Aorta (tissue), 5 donors: ENCODE measurements at regions not wholly inside any gene's neighbourhood (a gene's known extent, or its start where the extent isn't known, plus 50 kb on each side); places are given as distances from the start of the nearest gene placed in this dataset.

Experiments used
- ATAC-seq: fragments of 200-7000 bp; cut with Tn5 transposase; one replicate; pipeline ENCODE4 v1.9.1; 2022; ENCODE audit warnings: moderate library complexity; ENCODE audit not compliant: low FRiP score
- DNase-seq, 2 donors: peaks; one replicate each; pipeline ENCODE4 v3.0.0-alpha.2; 2020
- H3K27ac ChIP-seq, 2 donors: one replicate each; pipeline ENCODE4 v1.5.1; 2013; ENCODE audit warnings: low read length in 2 of 2, mild to moderate bottlenecking in 2 of 2, moderate library complexity in 2 of 2, control low read depth in 1 of 2, inconsistent platforms in 1 of 2, low read depth in 1 of 2
- H3K27me3 ChIP-seq, 2 donors: one replicate each; pipeline ENCODE4 v1.6.1; 2013; ENCODE audit warnings: control low read depth in 1 of 2, low read length in 1 of 2, mild to moderate bottlenecking in 1 of 2, moderate library complexity in 1 of 2; ENCODE audit not compliant: insufficient read depth in 2 of 2, control insufficient read depth in 1 of 2
- H3K36me3 ChIP-seq, 2 donors: one replicate each; pipeline ENCODE4 v1.6.1; 2013; ENCODE audit warnings: control low read depth in 1 of 2, low read length in 1 of 2, mild to moderate bottlenecking in 1 of 2; ENCODE audit not compliant: insufficient read depth in 2 of 2, control insufficient read depth in 1 of 2
- H3K4me1 ChIP-seq, 2 donors: one replicate each; pipeline ENCODE4 v1.6.1; 2013; ENCODE audit warnings: low read length in 2 of 2, control low read depth in 1 of 2, mild to moderate bottlenecking in 1 of 2, moderate library complexity in 1 of 2; ENCODE audit not compliant: insufficient read depth in 2 of 2, control insufficient read depth in 1 of 2
- H3K4me3 ChIP-seq, 2 donors: one replicate each; pipeline ENCODE4 v1.5.1; 2013; ENCODE audit warnings: low read length in 2 of 2, control low read depth in 1 of 2, mild to moderate bottlenecking in 1 of 2
- H3K9me3 ChIP-seq: one replicate; pipeline ENCODE4 v1.6.1; 2013; ENCODE audit warnings: mild to moderate bottlenecking, low read length; ENCODE audit not compliant: control insufficient read depth
- WGBS, 2 donors: extraction: QIAGEN DNeasy Blood & Tissue Kit; methylation state at CpG; one replicate each; pipeline ENCODE4 v1.1.7; 2013; 5-methylcytosine and 5-hydroxymethylcytosine counted together
- intact Hi-C, 2 donors: fragments of 100-400 bp; cut with DNase I; formaldehyde crosslinking; loops; one replicate each; pipeline versions ENCODE4 v1.14.2 to v1.15.0; 2022
- donor health status: healthy with polysubstance abuse.
- donor health status: Bipolar disorder and iron deficiency.
- donor health status: DM: no; HTN: no; CAD: no.
- donor health status: DM: no; HTN: no; CAD: no.
- donor health status: DM: yes; HTN: yes; CAD: no.

DNA sequence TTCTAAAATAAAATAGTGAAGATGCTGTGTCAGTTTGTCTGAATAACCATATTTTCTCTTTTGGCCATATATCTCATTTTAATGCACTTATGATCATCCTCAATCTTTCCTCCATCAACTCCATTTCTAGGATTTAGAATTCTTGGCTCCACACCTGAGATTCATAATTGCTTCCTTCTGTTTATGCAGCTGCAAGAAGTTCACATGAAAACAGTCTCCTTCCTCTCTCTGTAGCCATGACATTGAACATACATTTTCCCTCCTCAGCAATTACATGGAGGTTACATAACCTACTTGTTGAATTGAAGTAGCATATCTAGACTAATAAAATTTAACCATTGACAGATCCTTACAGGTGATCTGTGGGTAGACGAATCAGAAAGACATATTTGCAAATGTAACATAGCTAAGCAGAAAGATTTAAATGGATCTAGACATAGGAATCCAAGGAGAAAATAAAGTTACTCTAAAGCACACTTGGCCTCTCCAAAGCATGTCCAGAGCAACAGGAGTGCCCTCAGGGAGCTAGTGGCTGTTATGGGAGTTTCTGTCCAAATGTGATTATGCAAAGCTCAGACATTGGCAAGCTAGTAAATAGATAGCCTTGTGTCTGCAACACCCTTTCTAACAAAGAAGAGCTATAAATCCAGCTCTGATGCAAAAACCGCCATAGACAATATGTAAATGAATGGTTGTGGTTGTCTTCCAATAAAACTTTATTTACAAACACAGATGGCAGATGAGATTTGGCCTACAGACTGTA lies 119.9 kb upstream of the MPPED2 start:
- Histone ChIP-seq H3K36me3 (no peaks in the 10 kb centered on the region), H3K4me1 (no peaks in the 10 kb centered on the region), H3K27me3 (peaks cover 0 to 2% of the 10 kb centered on the region in 2 donors), H3K27ac (no peak overlapping the region), H3K9me3 (no peaks in the 10 kb centered on the region), H3K4me3 (no peak overlapping the region)
- intact Hi-C loops = no loop called here
- DNase-seq (no peak), ATAC-seq (no peak)
- WGBS, 2 donors = 91 to 98% methylated on average over 2 of the region's 2 CpGs

DNA sequence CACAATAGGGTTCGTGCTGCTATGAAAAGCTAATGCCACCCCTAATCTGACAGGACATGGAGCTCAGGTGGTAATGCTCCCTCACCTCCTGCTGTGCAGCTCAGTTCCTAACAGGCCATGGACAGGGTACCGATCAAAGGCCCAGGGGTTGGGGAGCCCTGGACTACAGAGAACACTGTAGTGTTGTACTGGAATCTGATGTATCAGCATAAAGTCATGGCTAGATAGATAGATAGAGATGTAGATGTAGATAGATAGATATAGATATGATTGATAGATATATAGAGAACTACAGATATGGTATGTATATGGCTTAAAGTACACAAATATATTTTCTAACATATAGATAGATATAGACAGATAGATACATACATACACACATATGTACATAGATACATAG lies 112.3 kb upstream of the MPPED2 start:
- no peaks in the 10 kb centered on the region for H3K36me3 ChIP-seq
- intact Hi-C loops = no loop called here
- no peak for ATAC-seq
- WGBS, 2 donors = 97 to 100% methylated on average over 2 of the region's 2 CpGs
- peaks cover 0 to 2% of the 10 kb centered on the region in 2 donors for H3K27me3 ChIP-seq
- H3K27ac ChIP-seq = no peak overlapping the region
- no peaks in the 10 kb centered on the region for H3K9me3 ChIP-seq
- no peaks in the 10 kb centered on the region for H3K4me1 ChIP-seq
- no peak overlapping the region for H3K4me3 ChIP-seq
- DNase-seq = no peak

DNA sequence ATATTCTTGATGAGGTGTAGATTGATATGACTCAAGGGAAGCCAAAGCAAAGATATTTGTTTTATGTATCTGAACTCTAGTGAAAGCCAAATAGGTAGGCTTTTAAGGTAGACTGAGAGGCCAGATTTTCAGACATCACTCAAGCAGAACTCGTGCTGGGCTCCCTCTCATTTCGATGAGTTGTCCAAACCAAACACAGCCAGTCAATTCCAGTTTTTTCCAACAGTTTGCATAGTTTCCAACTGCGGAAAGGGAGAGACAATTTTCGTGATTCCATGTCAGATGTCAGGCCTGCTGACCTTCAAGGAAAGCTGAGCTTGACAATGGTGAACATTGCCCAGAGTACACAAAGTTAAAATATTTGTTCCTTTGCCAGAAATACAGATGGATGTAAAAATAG lies 110.9 kb upstream of the MPPED2 start:
- intact Hi-C loops = no loop called here
- DNase-seq = no peak

DNA sequence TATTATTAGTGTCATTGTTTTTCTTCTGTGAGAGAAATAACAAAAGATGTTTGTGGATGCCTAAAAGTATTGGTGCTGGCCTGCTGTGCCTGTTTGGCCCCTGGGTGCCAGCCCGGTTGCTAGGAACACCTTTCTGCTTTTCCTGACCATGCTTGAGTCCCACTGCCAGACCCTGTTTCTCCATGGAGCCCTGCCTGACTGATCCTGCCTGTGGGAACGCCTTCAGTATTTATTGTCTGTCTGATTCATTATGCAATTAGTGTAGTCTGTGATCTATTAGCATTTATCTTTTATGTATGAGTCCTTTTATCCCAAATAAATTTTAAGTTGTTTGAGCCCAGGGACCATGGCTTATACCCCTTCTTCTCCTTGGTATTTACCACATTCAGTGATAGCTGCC lies 98.6 kb upstream of the MPPED2 start:
- no peaks in the 10 kb centered on the region for H3K27me3 ChIP-seq
- no peaks in the 10 kb centered on the region for H3K4me1 ChIP-seq
- no peak for ATAC-seq
- H3K9me3 ChIP-seq = peaks cover 1% of the 10 kb centered on the region
- H3K27ac ChIP-seq = no peak overlapping the region
- H3K36me3 ChIP-seq = no peaks in the 10 kb centered on the region
- H3K4me3 ChIP-seq = no peak overlapping the region
- intact Hi-C loops = no loop called here
- WGBS, 2 donors = 77 to 84% methylated on average over 2 of the region's 2 CpGs
- no peak for DNase-seq

More for the DNA sequence above, 110.9 kb upstream of the MPPED2 start:
- Histone ChIP-seq H3K4me1 (no peaks in the 10 kb centered on the region), H3K27ac (no peak overlapping the region), H3K27me3 (peaks cover 0 to 2% of the 10 kb centered on the region in 2 donors), H3K36me3 (no peaks in the 10 kb centered on the region), H3K9me3 (no peaks in the 10 kb centered on the region), H3K4me3 (no peak overlapping the region)
- WGBS, 2 donors = 7 to 10% methylated on average over 4 of the region's 4 CpGs
- ATAC-seq = no peak

DNA sequence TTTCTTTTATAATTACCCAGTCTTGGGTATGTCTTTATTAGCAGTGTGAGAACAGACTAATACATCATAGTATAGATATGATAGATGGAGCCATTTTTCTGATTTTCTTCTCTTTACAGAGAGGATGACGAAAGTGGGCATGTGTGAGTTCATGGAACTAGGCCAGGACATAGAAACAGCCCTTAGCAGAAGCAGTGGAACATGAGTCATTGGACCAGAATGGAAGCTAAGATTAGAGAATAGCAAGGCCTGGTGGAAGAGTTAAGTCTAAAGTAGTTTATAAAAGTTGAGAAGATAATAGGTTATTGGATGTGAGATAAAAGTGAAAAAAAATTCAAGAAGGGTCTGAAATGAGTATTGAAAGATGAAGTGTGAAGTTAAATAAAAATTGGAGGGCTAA lies 97.0 kb upstream of the MPPED2 start:
- H3K27ac ChIP-seq = no peak overlapping the region
- intact Hi-C loops = no loop called here
- H3K27me3 ChIP-seq = no peaks in the 10 kb centered on the region
- no peak overlapping the region for H3K4me3 ChIP-seq
- DNase-seq (no peak), ATAC-seq (no peak)
- H3K4me1 ChIP-seq = no peaks in the 10 kb centered on the region
- H3K36me3 ChIP-seq = no peaks in the 10 kb centered on the region
- 23 to 52% methylated on average over 1 of the region's 1 CpG for WGBS, 2 donors
- peaks cover 1% of the 10 kb centered on the region for H3K9me3 ChIP-seq

DNA sequence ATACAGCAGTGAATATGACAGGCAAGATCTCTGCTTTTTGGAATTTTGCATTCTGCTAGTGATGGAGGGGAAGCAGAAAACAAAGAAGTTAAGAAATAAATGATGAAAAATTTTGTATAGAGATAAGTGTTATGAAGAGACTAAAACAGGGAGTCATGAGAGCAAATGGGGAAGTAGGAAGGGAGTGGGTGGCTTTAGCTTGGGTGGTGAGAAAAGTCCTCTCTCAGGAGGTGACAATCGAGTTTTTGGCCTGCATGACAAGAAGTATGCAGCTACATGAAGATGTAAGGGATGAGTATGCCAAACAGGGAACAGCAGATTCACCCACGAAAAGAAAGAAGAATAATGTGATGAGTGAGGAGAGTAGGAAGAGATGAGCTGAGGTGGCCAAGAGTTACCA lies 80.7 kb upstream of the MPPED2 start:
- Histone ChIP-seq H3K4me1 (no peaks in the 10 kb centered on the region), H3K36me3 (no peaks in the 10 kb centered on the region), H3K4me3 (no peak overlapping the region), H3K27me3 (no peaks in the 10 kb centered on the region), H3K9me3 (peaks cover 2% of the 10 kb centered on the region), H3K27ac (no peak overlapping the region)
- ATAC-seq (no peak), DNase-seq (no peak)
- intact Hi-C loops = no loop called here
- WGBS, 2 donors = 79 to 81% methylated on average over 2 of the region's 2 CpGs

DNA sequence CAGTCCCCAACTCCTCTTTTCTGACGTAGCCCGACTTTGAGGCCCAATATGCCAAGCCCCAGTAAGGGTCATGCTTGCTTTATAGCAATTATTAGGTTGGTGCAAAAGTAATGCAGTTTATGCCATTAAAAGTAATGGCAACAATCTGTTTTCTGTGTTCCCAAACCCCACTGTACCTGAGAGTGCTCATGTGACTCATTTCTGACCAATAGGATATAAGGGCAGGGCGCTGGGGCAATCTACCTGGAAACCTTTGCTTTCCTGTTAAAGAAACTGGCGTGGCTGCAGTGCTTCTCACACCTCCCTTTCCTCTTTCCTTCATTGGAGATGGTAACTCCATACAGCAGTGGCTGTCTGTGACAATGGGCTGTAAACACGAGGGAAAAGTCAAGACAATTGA lies 78.9 kb upstream of the MPPED2 start:
- no peak overlapping the region for H3K27ac ChIP-seq
- peaks cover 0 to 2% of the 10 kb centered on the region in 2 donors for H3K4me1 ChIP-seq
- ATAC-seq = no peak
- no peaks in the 10 kb centered on the region for H3K36me3 ChIP-seq
- no peaks in the 10 kb centered on the region for H3K27me3 ChIP-seq
- intact Hi-C loops = no loop called here
- 92 to 93% methylated on average over 5 of the region's 5 CpGs for WGBS, 2 donors
- H3K4me3 ChIP-seq = no peak overlapping the region
- no peak for DNase-seq
- H3K9me3 ChIP-seq = peaks cover 2% of the 10 kb centered on the region

DNA sequence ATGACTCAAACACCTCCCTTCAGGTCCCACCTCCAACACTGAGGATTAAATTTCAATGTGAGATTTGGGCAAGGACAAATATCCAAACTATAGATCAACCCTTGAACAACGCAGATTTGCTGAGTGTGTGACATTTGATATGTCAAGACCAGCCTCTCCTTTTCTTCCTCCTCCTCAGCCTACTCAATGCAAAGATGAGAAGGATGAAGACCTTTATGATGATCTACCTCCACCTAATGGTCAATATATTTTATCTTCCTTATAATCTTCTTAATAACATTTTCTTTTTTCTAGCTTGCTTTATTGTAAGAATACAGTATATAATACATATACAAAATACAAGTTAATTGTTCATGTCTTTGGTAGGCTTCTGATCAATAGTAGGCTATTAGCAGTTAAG lies 67.5 kb upstream of the MPPED2 start:
- Histone ChIP-seq H3K9me3 (no peaks in the 10 kb centered on the region), H3K27ac (no peak overlapping the region), H3K4me1 (no peaks in the 10 kb centered on the region), H3K27me3 (no peaks in the 10 kb centered on the region), H3K4me3 (no peak overlapping the region), H3K36me3 (no peaks in the 10 kb centered on the region)
- DNase-seq (no peak), ATAC-seq (no peak)
- 86 to 92% methylated on average over 1 of the region's 1 CpG for WGBS, 2 donors
- intact Hi-C loops = loop anchor here in 1 of 2 donors (2.0 kb wide), 1 partner anchor 307 kb away; no protein-coding TSS in a partner anchor

DNA sequence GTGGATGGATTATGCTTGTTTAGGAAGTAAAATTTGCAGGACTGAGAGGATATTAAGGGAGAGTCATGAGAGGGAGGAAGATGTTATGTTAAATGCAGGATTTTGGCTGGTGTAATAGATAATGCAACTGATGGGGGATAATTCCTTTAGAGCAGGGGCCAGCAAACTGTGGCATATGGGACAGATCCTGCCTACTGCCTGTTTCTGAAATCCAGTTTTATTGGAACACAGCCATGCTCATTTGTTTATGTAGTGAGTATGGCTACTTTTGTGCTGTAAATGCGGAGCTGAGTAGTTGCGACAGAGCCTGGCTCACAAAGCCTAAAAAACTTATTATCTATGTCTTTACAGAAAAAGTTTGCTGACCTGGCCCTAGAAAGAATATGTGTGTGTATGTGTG lies 66.6 kb upstream of the MPPED2 start:
- no peaks in the 10 kb centered on the region for H3K4me1 ChIP-seq
- no peaks in the 10 kb centered on the region for H3K36me3 ChIP-seq
- H3K27ac ChIP-seq = no peak overlapping the region
- H3K9me3 ChIP-seq = no peaks in the 10 kb centered on the region
- intact Hi-C loops = loop anchor here in 1 of 2 donors (2.0 kb wide), 1 partner anchor 306 kb away; no protein-coding TSS in a partner anchor
- 86% methylated on average over 2 of the region's 2 CpGs for WGBS, 2 donors
- H3K27me3 ChIP-seq = no peaks in the 10 kb centered on the region
- ATAC-seq = no peak
- no peak for DNase-seq
- no peak overlapping the region for H3K4me3 ChIP-seq
